ENCODE measurements at regions not wholly inside any gene's neighbourhood (a gene's known extent, or its start where the extent isn't known, plus 50 kb on each side); places are given as distances from the start of the nearest gene placed in this dataset.

GRCh38 chr7:25790963-25791362 lies 361.0 kb upstream of the NFE2L3 start:
- TF ChIP-seq, protein P1, sequence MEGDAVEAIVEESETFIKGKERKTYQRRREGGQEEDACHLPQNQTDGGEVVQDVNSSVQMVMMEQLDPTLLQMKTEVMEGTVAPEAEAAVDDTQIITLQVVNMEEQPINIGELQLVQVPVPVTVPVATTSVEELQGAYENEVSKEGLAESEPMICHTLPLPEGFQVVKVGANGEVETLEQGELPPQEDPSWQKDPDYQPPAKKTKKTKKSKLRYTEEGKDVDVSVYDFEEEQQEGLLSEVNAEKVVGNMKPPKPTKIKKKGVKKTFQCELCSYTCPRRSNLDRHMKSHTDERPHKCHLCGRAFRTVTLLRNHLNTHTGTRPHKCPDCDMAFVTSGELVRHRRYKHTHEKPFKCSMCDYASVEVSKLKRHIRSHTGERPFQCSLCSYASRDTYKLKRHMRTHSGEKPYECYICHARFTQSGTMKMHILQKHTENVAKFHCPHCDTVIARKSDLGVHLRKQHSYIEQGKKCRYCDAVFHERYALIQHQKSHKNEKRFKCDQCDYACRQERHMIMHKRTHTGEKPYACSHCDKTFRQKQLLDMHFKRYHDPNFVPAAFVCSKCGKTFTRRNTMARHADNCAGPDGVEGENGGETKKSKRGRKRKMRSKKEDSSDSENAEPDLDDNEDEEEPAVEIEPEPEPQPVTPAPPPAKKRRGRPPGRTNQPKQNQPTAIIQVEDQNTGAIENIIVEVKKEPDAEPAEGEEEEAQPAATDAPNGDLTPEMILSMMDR (conservative IDR thresholded peaks at IDR 0.05; ENCODE audit: low read length) = no peak
- no peak for TF ChIP-seq EZH2phosphoT487 (IDR thresholded peaks at IDR 0.05; ENCODE audit: borderline replicate concordance, low read depth, low read length)

Measured in OCI-LY7 (cell line).